IPS-15b (cell line): ENCODE measurements at regions not wholly inside any gene's neighbourhood (a gene's known extent, or its start where the extent isn't known, plus 50 kb on each side); places are given as distances from the start of the nearest gene placed in this dataset.

Experiments
- H3K27me3 ChIP-seq: one replicate; pipeline ENCODE4 v1.6.1; 2013; ENCODE audit warnings: low read length; ENCODE audit not compliant: control insufficient read depth, insufficient read depth
- H3K36me3 ChIP-seq: one replicate; pipeline ENCODE4 v1.6.1; 2013; ENCODE audit warnings: low read length; ENCODE audit not compliant: control insufficient read depth, insufficient read depth
- H3K4me1 ChIP-seq: one replicate; pipeline ENCODE4 v1.6.1; 2013; ENCODE audit warnings: mild to moderate bottlenecking, low read length; ENCODE audit not compliant: control insufficient read depth, insufficient read depth
- H3K4me3 ChIP-seq: one replicate; pipeline ENCODE4 v1.5.1; 2013; ENCODE audit warnings: low read depth, low read length
- H3K9ac ChIP-seq: one replicate; pipeline ENCODE4 v1.6.1; 2013; ENCODE audit warnings: low read depth, mild to moderate bottlenecking, low read length
- H3K9me3 ChIP-seq: one replicate; pipeline ENCODE4 v1.6.1; 2013; ENCODE audit warnings: mild to moderate bottlenecking, low read length; ENCODE audit not compliant: control insufficient read depth, insufficient read depth

GRCh38 chr7:69342154-69342884, 256.0 kb upstream of the AUTS2 start:
- H3K9ac ChIP-seq: no peak overlapping the region
- no peak overlapping the region for H3K4me3 ChIP-seq
- H3K9me3 ChIP-seq: no peaks in the 10 kb centered on the region
- H3K4me1 ChIP-seq: no peaks in the 10 kb centered on the region
- no peaks in the 10 kb centered on the region for H3K27me3 ChIP-seq
- no peaks in the 10 kb centered on the region for H3K36me3 ChIP-seq

- Histone ChIP-seq H3K9ac (no peak overlapping the region), H3K36me3 (no peaks in the 10 kb centered on the region), H3K27me3 (no peaks in the 10 kb centered on the region), H3K4me3 (no peak overlapping the region), H3K9me3 (no peaks in the 10 kb centered on the region), H3K4me1 (peaks cover 8% of the 10 kb centered on the region)
Observed at GRCh38 chr7:69349291-69349690, 249.0 kb upstream of the AUTS2 start.

DNA sequence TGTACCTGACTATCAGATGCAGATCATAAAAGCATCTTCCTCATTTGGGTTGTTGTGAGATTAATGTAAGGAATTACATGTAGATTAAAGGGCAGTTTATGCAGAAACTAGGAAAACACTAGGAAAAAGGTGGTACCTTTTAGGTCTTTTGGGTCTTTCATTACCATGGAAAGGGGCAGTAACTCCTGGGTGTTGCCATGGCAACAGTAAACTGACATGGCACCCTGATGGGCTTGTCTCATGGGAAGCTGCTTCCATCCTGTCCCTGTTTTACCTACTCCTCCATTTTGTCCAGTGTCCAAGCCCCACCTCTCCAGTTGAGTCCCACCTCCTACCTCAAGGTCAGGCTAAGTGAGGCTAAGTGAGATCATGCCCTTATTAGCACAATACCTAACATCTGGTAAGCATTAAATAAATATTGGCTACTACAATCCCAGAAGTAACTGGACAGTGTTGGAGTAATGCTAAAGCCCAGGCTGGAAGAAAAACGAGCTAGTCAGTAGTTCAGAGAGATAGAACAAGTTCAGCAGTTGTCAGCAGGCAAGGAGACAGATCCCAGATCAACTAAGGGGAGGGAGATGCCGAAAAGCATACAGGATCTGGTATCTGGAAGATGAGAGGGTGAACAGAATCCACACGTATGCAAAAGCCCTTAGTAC, 240.0 kb upstream of the AUTS2 start:
- Histone ChIP-seq H3K9me3 (no peaks in the 10 kb centered on the region), H3K4me3 (no peak overlapping the region), H3K9ac (no peak overlapping the region), H3K27me3 (no peaks in the 10 kb centered on the region), H3K4me1 (no peaks in the 10 kb centered on the region), H3K36me3 (no peaks in the 10 kb centered on the region)

- Histone ChIP-seq H3K9me3 (no peaks in the 10 kb centered on the region), H3K27me3 (no peaks in the 10 kb centered on the region), H3K4me3 (no peak overlapping the region), H3K9ac (no peak overlapping the region), H3K4me1 (no peaks in the 10 kb centered on the region), H3K36me3 (no peaks in the 10 kb centered on the region)
Observed at GRCh38 chr7:69359003-69359700, 239.1 kb upstream of the AUTS2 start.

- Histone ChIP-seq H3K27me3 (no peaks in the 10 kb centered on the region), H3K9me3 (no peaks in the 10 kb centered on the region), H3K36me3 (no peaks in the 10 kb centered on the region), H3K4me1 (no peaks in the 10 kb centered on the region), H3K9ac (no peak overlapping the region), H3K4me3 (no peak overlapping the region)
Observed at GRCh38 chr7:69360913-69361312, 237.4 kb upstream of the AUTS2 start.

GRCh38 chr7:69363136-69363535, 235.1 kb upstream of the AUTS2 start:
- no peak overlapping the region for H3K4me3 ChIP-seq

GRCh38 chr7:69364813-69365643, 233.2 kb upstream of the AUTS2 start:
- no peak overlapping the region for H3K4me3 ChIP-seq
- H3K27me3 ChIP-seq: no peaks in the 10 kb centered on the region
- no peaks in the 10 kb centered on the region for H3K4me1 ChIP-seq
- H3K36me3 ChIP-seq: no peaks in the 10 kb centered on the region
- no peaks in the 10 kb centered on the region for H3K9me3 ChIP-seq
- no peak overlapping the region for H3K9ac ChIP-seq

More at GRCh38 chr7:69363136-69363535, 235.1 kb upstream of the AUTS2 start:
- no peaks in the 10 kb centered on the region for H3K36me3 ChIP-seq
- H3K4me1 ChIP-seq: no peaks in the 10 kb centered on the region
- H3K27me3 ChIP-seq: no peaks in the 10 kb centered on the region
- H3K9me3 ChIP-seq: no peaks in the 10 kb centered on the region
- H3K9ac ChIP-seq: no peak overlapping the region

DNA sequence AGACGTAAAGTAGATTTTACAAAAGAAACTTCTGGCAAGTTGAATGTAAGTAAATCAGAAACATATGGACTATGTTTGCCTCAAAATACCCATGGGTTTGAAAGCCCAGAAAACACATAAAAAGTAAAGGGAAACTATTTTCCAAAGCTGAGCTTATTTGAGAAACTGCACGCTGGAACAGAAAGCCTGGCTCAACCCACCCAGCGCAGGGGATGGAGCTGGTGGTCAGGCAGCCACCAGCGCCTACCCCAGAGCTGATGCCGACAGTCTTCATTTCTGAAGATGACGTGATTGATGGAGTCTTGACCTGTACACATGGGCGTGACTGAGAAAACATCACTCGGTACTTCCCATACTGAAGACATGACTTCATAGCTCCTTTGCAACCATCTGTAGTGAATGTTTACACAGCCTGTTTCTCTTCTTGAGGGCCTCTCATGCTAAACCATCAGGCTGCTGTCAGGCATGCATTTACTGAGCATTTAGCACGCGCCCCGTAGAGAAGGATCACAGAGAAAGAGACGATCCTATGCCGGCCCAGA, 232.6 kb upstream of the AUTS2 start:
- no peak overlapping the region for H3K9ac ChIP-seq
- no peaks in the 10 kb centered on the region for H3K4me1 ChIP-seq
- H3K36me3 ChIP-seq: no peaks in the 10 kb centered on the region
- no peaks in the 10 kb centered on the region for H3K9me3 ChIP-seq
- H3K27me3 ChIP-seq: no peaks in the 10 kb centered on the region
- no peak overlapping the region for H3K4me3 ChIP-seq

GRCh38 chr7:69367780-69368179, 230.5 kb upstream of the AUTS2 start:
- H3K36me3 ChIP-seq: no peaks in the 10 kb centered on the region
- no peaks in the 10 kb centered on the region for H3K4me1 ChIP-seq
- H3K27me3 ChIP-seq: no peaks in the 10 kb centered on the region
- H3K9ac ChIP-seq: no peak overlapping the region
- no peaks in the 10 kb centered on the region for H3K9me3 ChIP-seq
- no peak overlapping the region for H3K4me3 ChIP-seq

GRCh38 chr7:69373171-69374043, 224.9 kb upstream of the AUTS2 start:
- Histone ChIP-seq H3K9me3 (no peaks in the 10 kb centered on the region), H3K4me3 (no peak overlapping the region), H3K27me3 (no peaks in the 10 kb centered on the region), H3K9ac (no peak overlapping the region), H3K4me1 (no peaks in the 10 kb centered on the region), H3K36me3 (no peaks in the 10 kb centered on the region)
